Activated CD8-positive, alpha-beta T cell treated with anti-CD3 and anti-CD28 coated beads, Interleukin-2, amount 10 ng/mL, durations not matched to agents 7 days and 5 days (primary cell): ENCODE measurements at regions not wholly inside any gene's neighbourhood (a gene's known extent, or its start where the extent isn't known, plus 50 kb on each side); places are given as distances from the start of the nearest gene placed in this dataset.
"Not testable (repeated sequence)": the region's sequence is repeated elsewhere in the genome, so short reads cannot be mapped to it uniquely, and the experiment has no call there.

ENCODE experiments used
- ATAC-seq: fragments of 150-1000 bp; cut with Tn5 transposase; one replicate; pipeline ENCODE4 v1.10.0; 2021; ENCODE audit warnings: moderate library complexity
- CTCF ChIA-PET: fragments of 350-600 bp; sonication (Branson Sonifier 250); formaldehyde crosslinking; loops from one replicate; lab custom pipeline; 2021; ENCODE audit warnings: antibody characterized with exemption; lab: Charles Lee
- POLR2A ChIA-PET: fragments of 350-600 bp; sonication (Branson Sonifier 250); formaldehyde crosslinking; loops from one replicate; lab custom pipeline; 2021; ENCODE audit warnings: antibody characterized with exemption; lab: Charles Lee
- DNase-seq: peaks from one replicate; pipeline ENCODE4 v3.0.0-alpha.2; 2020
- H3K27ac Mint-ChIP-seq: one replicate; pipeline ENCODE4 v1.8.0; 2021; ENCODE audit warnings: mild to moderate bottlenecking, mixed read lengths
- H3K27me3 Mint-ChIP-seq: one replicate; pipeline ENCODE4 v1.8.0; 2021; ENCODE audit warnings: low read depth, mixed read lengths
- H3K36me3 Mint-ChIP-seq: one replicate; pipeline ENCODE4 v1.8.0; 2021; ENCODE audit warnings: low read depth, mixed read lengths
- H3K4me1 Mint-ChIP-seq: one replicate; pipeline ENCODE4 v1.8.0; 2021; ENCODE audit warnings: low read depth, mixed read lengths
- H3K4me3 Mint-ChIP-seq: one replicate; pipeline ENCODE4 v1.8.0; 2021; ENCODE audit warnings: mild to moderate bottlenecking, mixed read lengths
- H3K9me3 Mint-ChIP-seq: one replicate; pipeline ENCODE4 v1.8.0; 2022; ENCODE audit warnings: mixed read lengths; ENCODE audit not compliant: insufficient read depth

- ATAC-seq: no peak
- POLR2A ChIA-PET: no interaction called here
These were observed 971.1 kb upstream of the COX7C start for GRCh38 chr5:85646641-85647040.

DNA sequence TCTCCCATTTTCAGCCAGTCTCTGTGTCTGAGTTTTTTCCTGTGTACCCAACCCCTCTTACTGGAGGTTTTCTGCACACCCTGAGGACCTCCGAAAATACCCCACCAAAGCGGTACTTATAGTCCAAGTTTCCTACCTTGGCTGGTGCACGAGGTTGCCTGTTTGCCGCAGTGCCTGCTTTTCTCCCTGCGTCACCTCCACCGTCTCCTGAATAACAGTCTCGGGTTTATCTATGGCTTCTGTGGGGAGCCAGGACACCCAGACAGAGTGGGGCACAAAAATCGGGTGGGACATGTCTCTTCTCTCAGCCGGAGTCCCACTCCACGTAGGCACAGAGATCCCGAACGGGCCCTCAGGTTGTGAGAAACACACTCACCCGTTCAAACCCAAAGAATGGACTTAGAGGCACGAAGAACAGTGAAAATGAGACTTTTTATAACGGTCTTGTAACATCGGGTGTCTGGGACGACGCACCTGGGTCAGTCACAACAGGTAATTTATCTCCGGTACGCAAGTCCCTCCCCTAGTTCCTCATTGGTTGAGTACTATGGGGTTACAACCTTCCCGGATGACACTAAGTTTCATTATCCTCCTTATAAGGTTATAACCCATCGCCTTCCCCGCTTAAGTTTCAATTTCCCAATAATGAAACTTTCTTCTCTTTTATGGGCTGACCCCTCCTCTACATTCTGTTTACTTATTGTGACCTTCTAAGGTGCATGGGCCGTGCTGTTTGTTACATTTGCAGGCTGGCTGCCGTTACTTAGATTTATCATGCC lies 970.2 kb upstream of the COX7C start:
- Mint-ChIP-seq H3K36me3 (no peaks in the 10 kb centered on the region), H3K27me3 (no peaks in the 10 kb centered on the region), H3K4me3 (no peak overlapping the region), H3K4me1 (no peaks in the 10 kb centered on the region), H3K9me3 (no peaks in the 10 kb centered on the region), H3K27ac (no peak overlapping the region)
- CTCF ChIA-PET: no interaction called here
- no peak for DNase-seq
- POLR2A ChIA-PET: no interaction called here
- no peak for ATAC-seq

More at GRCh38 chr5:85646641-85647040, 971.1 kb upstream of the COX7C start:
- Mint-ChIP-seq H3K27ac (no peak overlapping the region), H3K36me3 (no peaks in the 10 kb centered on the region), H3K4me3 (no peak overlapping the region), H3K9me3 (no peaks in the 10 kb centered on the region), H3K27me3 (no peaks in the 10 kb centered on the region), H3K4me1 (no peaks in the 10 kb centered on the region)
- CTCF ChIA-PET: no interaction called here
- no peak for DNase-seq

DNA sequence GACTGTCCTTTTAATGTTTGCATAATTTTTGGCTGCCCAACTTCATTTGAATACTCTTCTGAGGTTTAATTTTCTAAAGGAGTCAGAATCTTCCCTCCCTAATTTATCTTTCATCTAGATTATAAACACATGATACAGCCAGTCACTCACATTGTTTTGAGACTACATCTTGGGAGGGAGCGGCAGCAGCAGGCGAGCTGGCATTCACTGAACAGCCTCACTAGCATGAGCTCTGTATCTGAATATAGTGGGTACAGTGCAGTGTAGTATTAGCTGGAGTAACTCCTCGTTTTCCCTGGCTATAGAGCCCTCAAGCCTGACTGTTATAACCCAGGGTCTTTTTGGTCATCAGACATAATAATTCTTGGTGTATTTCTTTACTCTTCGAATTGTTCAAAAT lies 969.2 kb upstream of the COX7C start:
- no peaks in the 10 kb centered on the region for H3K27me3 Mint-ChIP-seq
- H3K4me3 Mint-ChIP-seq: no peak overlapping the region
- DNase-seq (no peak), ATAC-seq (no peak)
- no peaks in the 10 kb centered on the region for H3K36me3 Mint-ChIP-seq
- H3K27ac Mint-ChIP-seq: no peak overlapping the region
- ChIA-PET CTCF (no interaction called here), POLR2A (no interaction called here)
- no peaks in the 10 kb centered on the region for H3K9me3 Mint-ChIP-seq
- H3K4me1 Mint-ChIP-seq: no peaks in the 10 kb centered on the region

GRCh38 chr5:85651731-85652130 lies 966.0 kb upstream of the COX7C start:
- Mint-ChIP-seq H3K9me3 (peaks cover 3% of the 10 kb centered on the region), H3K36me3 (no peaks in the 10 kb centered on the region), H3K27me3 (no peaks in the 10 kb centered on the region), H3K27ac (no peak overlapping the region), H3K4me1 (no peaks in the 10 kb centered on the region), H3K4me3 (no peak overlapping the region)
- POLR2A ChIA-PET: no interaction called here
- no peak for ATAC-seq
- no peak for DNase-seq
- CTCF ChIA-PET: no interaction called here

GRCh38 chr5:85654144-85654543 lies 963.6 kb upstream of the COX7C start:
- H3K36me3 Mint-ChIP-seq: not testable (repeated sequence)

GRCh38 chr5:85656050-85656449 lies 961.7 kb upstream of the COX7C start:
- POLR2A ChIA-PET: no interaction called here
- no peak for ATAC-seq

More at GRCh38 chr5:85654144-85654543, 963.6 kb upstream of the COX7C start:
- H3K27me3 Mint-ChIP-seq, H3K9me3 Mint-ChIP-seq, ATAC-seq, POLR2A ChIA-PET, H3K27ac Mint-ChIP-seq, CTCF ChIA-PET, H3K4me3 Mint-ChIP-seq, DNase-seq, H3K4me1 Mint-ChIP-seq: not testable (repeated sequence)

DNA sequence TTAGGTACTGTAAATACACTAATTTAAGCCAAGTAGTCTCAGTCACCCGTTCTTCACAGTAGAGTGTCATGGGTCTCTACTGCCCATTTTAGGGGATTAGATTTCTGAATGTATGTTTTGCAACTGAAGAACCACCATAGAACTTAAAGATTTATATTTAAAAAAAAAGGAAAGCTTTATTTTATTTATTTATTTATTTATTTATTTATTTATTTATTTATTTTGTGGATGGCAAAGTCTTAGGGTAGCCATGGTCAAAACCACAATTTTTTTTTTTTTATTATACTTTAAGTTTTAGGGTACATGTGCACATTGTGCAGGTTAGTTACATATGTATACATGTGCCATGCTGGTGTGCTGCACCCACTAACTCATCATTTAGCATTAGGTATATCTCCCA lies 960.4 kb upstream of the COX7C start:
- ATAC-seq, CTCF ChIA-PET, H3K27me3 Mint-ChIP-seq, H3K4me1 Mint-ChIP-seq, H3K4me3 Mint-ChIP-seq, H3K9me3 Mint-ChIP-seq, H3K27ac Mint-ChIP-seq, POLR2A ChIA-PET, H3K36me3 Mint-ChIP-seq, DNase-seq: not testable (repeated sequence)

More at GRCh38 chr5:85656050-85656449, 961.7 kb upstream of the COX7C start:
- DNase-seq: no peak
- Mint-ChIP-seq H3K27ac (no peak overlapping the region), H3K9me3 (peaks cover 6% of the 10 kb centered on the region), H3K4me3 (no peak overlapping the region), H3K36me3 (no peaks in the 10 kb centered on the region), H3K27me3 (no peaks in the 10 kb centered on the region), H3K4me1 (no peaks in the 10 kb centered on the region)
- CTCF ChIA-PET: no interaction called here

GRCh38 chr5:85662969-85663707 lies 954.6 kb upstream of the COX7C start:
- POLR2A ChIA-PET, CTCF ChIA-PET, H3K27ac Mint-ChIP-seq, H3K36me3 Mint-ChIP-seq, H3K27me3 Mint-ChIP-seq, H3K9me3 Mint-ChIP-seq, H3K4me1 Mint-ChIP-seq, H3K4me3 Mint-ChIP-seq, DNase-seq, ATAC-seq: not testable (repeated sequence)

GRCh38 chr5:85663708-85664031 lies 954.1 kb upstream of the COX7C start:
- CTCF ChIA-PET: no interaction called here
- Mint-ChIP-seq H3K4me3 (no peak overlapping the region), H3K27ac (no peak overlapping the region), H3K9me3 (peaks cover 6% of the 10 kb centered on the region), H3K27me3 (no peaks in the 10 kb centered on the region), H3K36me3 (no peaks in the 10 kb centered on the region), H3K4me1 (no peaks in the 10 kb centered on the region)
- ATAC-seq: no peak
- no peak for DNase-seq
- POLR2A ChIA-PET: no interaction called here

GRCh38 chr5:85670417-85670816 lies 947.3 kb upstream of the COX7C start:
- Mint-ChIP-seq H3K4me1 (no peaks in the 10 kb centered on the region), H3K27me3 (no peaks in the 10 kb centered on the region), H3K36me3 (no peaks in the 10 kb centered on the region), H3K9me3 (peaks cover 3% of the 10 kb centered on the region), H3K27ac (no peak overlapping the region), H3K4me3 (no peak overlapping the region)
- POLR2A ChIA-PET: no interaction called here
- CTCF ChIA-PET: no interaction called here
- no peak for DNase-seq
- no peak for ATAC-seq

DNA sequence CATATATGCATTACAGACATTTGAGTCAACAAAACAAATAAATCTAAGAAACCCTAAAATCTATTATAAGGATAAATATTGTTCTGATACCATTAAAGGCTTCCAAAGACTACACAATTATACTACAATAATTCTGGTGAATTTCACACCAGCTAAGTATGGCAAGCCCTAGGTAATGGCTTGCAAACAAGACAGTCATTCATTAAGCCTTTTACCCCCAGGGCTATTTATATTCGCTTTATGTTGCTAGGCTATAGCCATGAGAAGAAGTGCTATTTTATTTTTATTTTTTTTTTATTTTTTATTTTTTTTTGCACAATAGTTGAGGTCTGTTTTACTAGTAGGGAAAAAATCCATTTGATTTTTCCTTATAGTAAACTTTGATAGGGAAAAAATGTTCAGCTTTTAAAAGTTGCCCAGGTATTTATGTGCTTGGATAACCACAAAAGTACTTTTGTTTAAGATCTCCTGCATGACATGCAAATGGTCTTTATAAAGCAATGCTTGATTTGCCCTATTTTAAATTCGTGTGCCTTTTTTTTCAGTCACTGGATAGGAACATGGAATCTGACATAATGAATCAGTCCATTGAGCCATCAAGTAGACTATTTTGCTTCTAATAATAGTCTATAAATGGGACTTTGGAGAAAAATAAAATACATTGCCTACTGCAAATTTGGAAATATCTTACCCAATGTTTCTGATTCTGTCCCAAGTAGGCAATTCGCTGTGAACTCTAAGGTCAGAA lies 946.3 kb upstream of the COX7C start:
- Mint-ChIP-seq H3K27me3 (no peaks in the 10 kb centered on the region), H3K4me1 (no peaks in the 10 kb centered on the region), H3K27ac (no peak overlapping the region), H3K36me3 (no peaks in the 10 kb centered on the region), H3K4me3 (no peak overlapping the region), H3K9me3 (peaks cover 3% of the 10 kb centered on the region)
- ATAC-seq: no peak
- ChIA-PET CTCF (no interaction called here), POLR2A (no interaction called here)
- no peak for DNase-seq

- ATAC-seq (no peak), DNase-seq (no peak)
- no peaks in the 10 kb centered on the region for H3K4me1 Mint-ChIP-seq
- no peaks in the 10 kb centered on the region for H3K9me3 Mint-ChIP-seq
- ChIA-PET POLR2A (no interaction called here), CTCF (no interaction called here)
- H3K27ac Mint-ChIP-seq: no peak overlapping the region
- no peaks in the 10 kb centered on the region for H3K27me3 Mint-ChIP-seq
- H3K4me3 Mint-ChIP-seq: no peak overlapping the region
- no peaks in the 10 kb centered on the region for H3K36me3 Mint-ChIP-seq
These were observed 935.9 kb upstream of the COX7C start for GRCh38 chr5:85681871-85682270.
